Astrocyte of the hippocampus (primary cell): ENCODE measurements at regions not wholly inside any gene's neighbourhood (a gene's known extent, or its start where the extent isn't known, plus 50 kb on each side); places are given as distances from the start of the nearest gene placed in this dataset.
"Not testable (repeated sequence)": the region's sequence is repeated elsewhere in the genome, so short reads cannot be mapped to it uniquely, and the experiment has no call there.

ENCODE experiments used
- DNase-seq: peaks from one replicate; pipeline ENCODE4 v3.0.0; 2011; ENCODE audit warnings: low read depth, low spot score

- no peak for DNase-seq
Measured at GRCh38 chr13:110809871-110810486, 96.5 kb downstream of the ING1 start.

GRCh38 chr13:110811008-110811720, 97.7 kb downstream of the ING1 start:
- DNase-seq, result no peak

- peak; percentile 65 for DNase-seq
Measured at GRCh38 chr13:110811771-110812120, 98.2 kb downstream of the ING1 start.

GRCh38 chr13:110812121-110812868, 98.8 kb downstream of the ING1 start:
- DNase-seq, result peak; percentile 49

GRCh38 chr13:110812869-110813645, 99.6 kb downstream of the ING1 start:
- no peak for DNase-seq

GRCh38 chr13:110813646-110814624, 100.4 kb downstream of the ING1 start:
- no peak for DNase-seq

- DNase-seq, result peak; percentile 15
Measured at GRCh38 chr13:110815471-110816204, 99.2 kb downstream of the ANKRD10 start.

GRCh38 chr13:110816500-110816899, 98.4 kb downstream of the ANKRD10 start:
- DNase-seq, result no peak

GRCh38 chr13:110817143-110817542, 97.7 kb downstream of the ANKRD10 start:
- no peak for DNase-seq

- no peak for DNase-seq
Measured at GRCh38 chr13:110818747-110819146, 96.1 kb downstream of the ANKRD10 start.

- peak; percentile 87 for DNase-seq
Measured at GRCh38 chr13:110819203-110820014, 95.5 kb downstream of the ANKRD10 start.

GRCh38 chr13:110820322-110820721, 94.5 kb downstream of the ANKRD10 start:
- no peak for DNase-seq

- DNase-seq, result not testable (repeated sequence)
Measured at GRCh38 chr13:110821837-110822668, 92.8 kb downstream of the ANKRD10 start.

- no peak for DNase-seq
Measured at GRCh38 chr13:110822669-110822945, 92.3 kb downstream of the ANKRD10 start.

GRCh38 chr13:110824702-110825300, 90.1 kb downstream of the ANKRD10 start:
- DNase-seq, result no peak

GRCh38 chr13:110825516-110825915, 89.4 kb downstream of the ANKRD10 start:
- no peak for DNase-seq

GRCh38 chr13:110826101-110826500, 88.8 kb downstream of the ANKRD10 start:
- DNase-seq, result no peak
